Smooth muscle cell (in vitro differentiated cells): ENCODE measurements at regions not wholly inside any gene's neighbourhood (a gene's known extent, or its start where the extent isn't known, plus 50 kb on each side); places are given as distances from the start of the nearest gene placed in this dataset.

Experiments used
- DNase-seq: peaks from one replicate; lab custom pipeline; 2025; ENCODE audit not compliant: unreplicated experiment; lab: John Stamatoyannopoulos, UW
- H2AFZ ChIP-seq: fragments of 200-600 bp; sonication (generic); 2 replicates; pipeline ENCODE4 v1.6.0; 2016; ENCODE audit warnings: antibody characterized with exemption, low read depth, mild to moderate bottlenecking
- H3F3A ChIP-seq: fragments of 200-600 bp; sonication (generic); 2 replicates; pipeline ENCODE4 v1.6.0; 2017; ENCODE audit warnings: antibody characterized with exemption, low read depth
- H3K27ac ChIP-seq: fragments of 200-600 bp; sonication (generic); 2 replicates; pipeline ENCODE4 v1.5.1; 2016; ENCODE audit warnings: low read depth, mild to moderate bottlenecking
- H3K27me3 ChIP-seq: fragments of 200-600 bp; sonication (generic); 2 replicates; pipeline ENCODE4 v1.6.1; 2016; ENCODE audit warnings: low read depth, mild to moderate bottlenecking
- H3K36me3 ChIP-seq: fragments of 200-600 bp; sonication (generic); 2 replicates; pipeline ENCODE4 v1.5.1; 2016; ENCODE audit warnings: low read depth
- H3K4me1 ChIP-seq: fragments of 200-600 bp; sonication (generic); 2 replicates; pipeline ENCODE4 v1.5.1; 2016; ENCODE audit warnings: low read depth
- H3K4me2 ChIP-seq: fragments of 200-600 bp; sonication (generic); 2 replicates; pipeline ENCODE4 v1.6.0; 2016; ENCODE audit warnings: mild to moderate bottlenecking
- H3K4me3 ChIP-seq: fragments of 200-600 bp; sonication (generic); 2 replicates; pipeline ENCODE4 v1.5.1; 2016; ENCODE audit warnings: mild to moderate bottlenecking
- H3K79me2 ChIP-seq: fragments of 200-600 bp; sonication (generic); 2 replicates; pipeline ENCODE4 v1.6.0; 2016; ENCODE audit warnings: low read depth, mild to moderate bottlenecking
- H3K9ac ChIP-seq: fragments of 200-600 bp; sonication (generic); 2 replicates; pipeline ENCODE4 v1.6.0; 2016; ENCODE audit warnings: low read depth
- H3K9me3 ChIP-seq: fragments of 200-600 bp; sonication (generic); replicated peaks from 2 replicates; pipeline ENCODE4 v1.5.1; 2016; ENCODE audit warnings: low read depth
- H4K20me1 ChIP-seq: fragments of 200-600 bp; sonication (generic); 2 replicates; pipeline ENCODE4 v1.6.0; 2016; ENCODE audit warnings: low read depth
- WGBS: methylation state at CpG from one replicate; pipeline ENCODE4 v1.1.7; 2016; ENCODE audit warnings: low lambda C conversion rate; 5-methylcytosine and 5-hydroxymethylcytosine counted together
- TF ChIP-seq, protein P1 (sequence below): fragments of 200-600 bp; sonication (generic); IDR thresholded peaks from 2 replicates; pipeline ENCODE4 v1.5.1; 2017; ENCODE audit warnings: borderline replicate concordance, mild to moderate bottlenecking, antibody characterized with exemption; ENCODE audit not compliant: insufficient read depth, poor library complexity, severe bottlenecking

DNA sequence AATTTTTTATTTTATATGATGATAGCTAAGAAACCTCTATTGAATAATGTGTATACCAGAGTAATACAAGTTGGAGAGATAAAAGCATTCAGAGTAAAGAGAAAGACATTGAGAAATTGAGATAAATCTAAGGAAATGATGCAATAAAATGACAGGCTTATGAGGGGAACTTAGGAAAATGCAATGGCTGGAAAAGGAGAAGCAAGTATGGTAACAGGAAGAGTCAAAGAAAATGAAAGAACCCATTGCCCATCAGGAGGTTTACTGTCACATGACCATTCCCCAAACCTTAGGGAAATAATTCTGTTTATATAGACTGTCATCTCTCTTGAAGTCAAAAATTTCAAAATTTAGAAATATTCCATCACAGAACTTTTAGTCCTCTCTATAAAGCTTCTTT, 808.0 kb upstream of the PRR20A start:
- H3K4me3 ChIP-seq = no peak overlapping the region
- no peaks in the 10 kb centered on the region for H3K4me1 ChIP-seq
- no peaks in the 10 kb centered on the region for H3F3A ChIP-seq
- H3K79me2 ChIP-seq = no peaks in the 10 kb centered on the region
- H3K9me3 ChIP-seq = no peaks in the 10 kb centered on the region
- H3K9ac ChIP-seq = no peak overlapping the region
- no peak for DNase-seq
- TF ChIP-seq, protein P1, sequence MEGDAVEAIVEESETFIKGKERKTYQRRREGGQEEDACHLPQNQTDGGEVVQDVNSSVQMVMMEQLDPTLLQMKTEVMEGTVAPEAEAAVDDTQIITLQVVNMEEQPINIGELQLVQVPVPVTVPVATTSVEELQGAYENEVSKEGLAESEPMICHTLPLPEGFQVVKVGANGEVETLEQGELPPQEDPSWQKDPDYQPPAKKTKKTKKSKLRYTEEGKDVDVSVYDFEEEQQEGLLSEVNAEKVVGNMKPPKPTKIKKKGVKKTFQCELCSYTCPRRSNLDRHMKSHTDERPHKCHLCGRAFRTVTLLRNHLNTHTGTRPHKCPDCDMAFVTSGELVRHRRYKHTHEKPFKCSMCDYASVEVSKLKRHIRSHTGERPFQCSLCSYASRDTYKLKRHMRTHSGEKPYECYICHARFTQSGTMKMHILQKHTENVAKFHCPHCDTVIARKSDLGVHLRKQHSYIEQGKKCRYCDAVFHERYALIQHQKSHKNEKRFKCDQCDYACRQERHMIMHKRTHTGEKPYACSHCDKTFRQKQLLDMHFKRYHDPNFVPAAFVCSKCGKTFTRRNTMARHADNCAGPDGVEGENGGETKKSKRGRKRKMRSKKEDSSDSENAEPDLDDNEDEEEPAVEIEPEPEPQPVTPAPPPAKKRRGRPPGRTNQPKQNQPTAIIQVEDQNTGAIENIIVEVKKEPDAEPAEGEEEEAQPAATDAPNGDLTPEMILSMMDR = no peak
- no peak overlapping the region for H3K27ac ChIP-seq
- no peaks in the 10 kb centered on the region for H3K36me3 ChIP-seq
- no peaks in the 10 kb centered on the region for H4K20me1 ChIP-seq
- no peak overlapping the region for H2AFZ ChIP-seq
- no peaks in the 10 kb centered on the region for H3K27me3 ChIP-seq
- no peak overlapping the region for H3K4me2 ChIP-seq

DNA sequence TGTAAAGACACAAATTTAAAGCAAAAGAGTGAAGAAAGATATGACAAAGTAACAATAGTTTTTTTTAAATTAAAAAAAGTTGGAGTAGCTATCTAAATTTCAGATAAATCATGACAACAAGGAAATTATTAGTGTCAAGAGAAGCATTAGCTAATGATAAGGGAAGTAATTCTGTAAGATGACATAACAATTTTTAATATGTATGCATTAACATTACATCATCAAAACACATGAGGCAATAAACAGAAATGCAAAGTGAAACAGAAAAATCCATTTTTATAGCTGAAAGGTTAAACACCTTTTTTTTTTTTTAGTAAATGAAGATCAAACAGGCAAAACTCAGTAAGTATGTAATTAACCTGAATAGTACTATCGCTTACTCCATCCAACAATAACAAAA, 804.9 kb upstream of the PRR20A start:
- no peak overlapping the region for H3K4me3 ChIP-seq
- TF ChIP-seq, protein P1 = no peak

DNA sequence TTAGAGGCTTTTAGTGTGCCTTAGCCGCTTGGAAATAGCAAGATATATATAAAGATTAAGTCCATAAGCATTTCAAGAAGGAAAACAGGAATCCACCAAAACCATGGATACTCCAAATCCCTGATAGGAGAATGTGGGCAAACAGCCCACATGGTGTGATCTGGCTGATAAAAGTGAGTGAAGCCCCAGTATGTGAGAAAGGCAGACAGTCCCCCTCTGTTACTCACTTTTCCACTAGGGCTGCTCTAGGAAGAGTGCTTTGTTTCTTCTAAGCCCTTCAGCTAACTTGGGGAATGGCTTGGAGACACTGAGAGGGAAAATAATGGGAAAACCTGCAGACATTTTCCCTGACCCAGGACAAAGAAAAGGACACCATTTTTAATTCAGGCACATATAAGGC, 802.3 kb upstream of the PRR20A start:
- Histone ChIP-seq H3K4me1 (no peaks in the 10 kb centered on the region), H4K20me1 (no peaks in the 10 kb centered on the region), H3K9me3 (no peaks in the 10 kb centered on the region), H3K27ac (no peak overlapping the region), H3K27me3 (no peaks in the 10 kb centered on the region), H3K36me3 (no peaks in the 10 kb centered on the region), H3F3A (no peaks in the 10 kb centered on the region), H3K9ac (no peak overlapping the region), H3K79me2 (no peaks in the 10 kb centered on the region), H2AFZ (no peak overlapping the region), H3K4me2 (no peak overlapping the region), H3K4me3 (no peak overlapping the region)
- TF ChIP-seq, protein P1 = no peak
- 74% methylated on average over 1 of the region's 1 CpG for WGBS
- no peak for DNase-seq

More for the DNA sequence above, 804.9 kb upstream of the PRR20A start:
- no peaks in the 10 kb centered on the region for H3K9me3 ChIP-seq
- 96% methylated on average over 1 of the region's 1 CpG for WGBS
- no peak overlapping the region for H3K4me2 ChIP-seq
- H3F3A ChIP-seq = no peaks in the 10 kb centered on the region
- H3K27ac ChIP-seq = no peak overlapping the region
- H3K4me1 ChIP-seq = no peaks in the 10 kb centered on the region
- no peaks in the 10 kb centered on the region for H3K36me3 ChIP-seq
- H2AFZ ChIP-seq = no peak overlapping the region
- H3K79me2 ChIP-seq = no peaks in the 10 kb centered on the region
- H4K20me1 ChIP-seq = no peaks in the 10 kb centered on the region
- no peaks in the 10 kb centered on the region for H3K27me3 ChIP-seq
- no peak for DNase-seq
- no peak overlapping the region for H3K9ac ChIP-seq

DNA sequence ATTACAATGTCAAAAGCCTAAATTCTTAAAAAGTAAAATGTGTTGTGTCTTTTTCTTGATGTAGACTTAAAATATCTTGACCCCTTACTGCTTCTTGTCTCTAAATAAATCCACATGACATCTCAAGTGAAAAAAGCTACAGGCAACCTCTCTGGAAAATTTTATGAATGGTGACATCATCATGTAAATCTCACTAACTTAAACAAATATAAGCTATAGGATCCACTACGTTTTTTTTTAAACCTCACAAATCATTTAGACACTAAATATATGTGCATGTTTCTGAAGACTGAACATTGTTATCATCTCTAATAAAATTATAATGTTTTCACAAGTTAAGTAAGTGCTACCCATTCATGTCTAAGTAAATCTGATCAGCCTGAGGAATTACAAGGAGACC, 793.7 kb upstream of the PRR20A start:
- no peaks in the 10 kb centered on the region for H3K36me3 ChIP-seq
- H3K79me2 ChIP-seq = no peaks in the 10 kb centered on the region
- no peaks in the 10 kb centered on the region for H3K27me3 ChIP-seq
- no peaks in the 10 kb centered on the region for H3K4me1 ChIP-seq
- no peaks in the 10 kb centered on the region for H4K20me1 ChIP-seq
- WGBS = 37% methylated on average over 1 of the region's 1 CpG
- H2AFZ ChIP-seq = no peak overlapping the region
- no peak for DNase-seq
- TF ChIP-seq, protein P1 = no peak
- H3K4me3 ChIP-seq = no peak overlapping the region
- H3K9ac ChIP-seq = no peak overlapping the region
- no peak overlapping the region for H3K27ac ChIP-seq
- no peaks in the 10 kb centered on the region for H3K9me3 ChIP-seq
- H3F3A ChIP-seq = no peaks in the 10 kb centered on the region
- no peak overlapping the region for H3K4me2 ChIP-seq
